Liver (tissue), 8 donors: ENCODE measurements at regions not wholly inside any gene's neighbourhood (a gene's known extent, or its start where the extent isn't known, plus 50 kb on each side); places are given as distances from the start of the nearest gene placed in this dataset.

ENCODE experiments used
- DNase-seq: peaks from one replicate; pipeline ENCODE4 v3.0.0-alpha.2; 2017; ENCODE audit warnings: low spot score
- H3K27ac ChIP-seq, 2 donors: one replicate each; pipeline ENCODE4 v1.7.0; 2013; ENCODE audit warnings: inconsistent platforms in 2 of 2, low read length in 2 of 2, control low read depth in 1 of 2, low read depth in 1 of 2, mild to moderate bottlenecking in 1 of 2
- H3K27me3 ChIP-seq, 4 donors: one replicate each; pipeline versions ENCODE4 v1.6.1 to v1.7.0; 2013; ENCODE audit warnings: low read length in 3 of 4, inconsistent platforms in 1 of 4, mild to moderate bottlenecking in 1 of 4, moderate library complexity in 1 of 4; ENCODE audit not compliant: control insufficient read depth in 4 of 4, insufficient read depth in 4 of 4
- H3K36me3 ChIP-seq, 4 donors: one replicate each; pipeline versions ENCODE4 v1.6.1 to v1.7.0; 2013; ENCODE audit warnings: low read length in 3 of 4, mild to moderate bottlenecking in 3 of 4, low read depth in 1 of 4, moderate library complexity in 1 of 4; ENCODE audit not compliant: control insufficient read depth in 4 of 4, insufficient read depth in 3 of 4
- H3K4me1 ChIP-seq, 4 donors: one replicate each; pipeline versions ENCODE4 v1.6.1 to v1.7.0; 2013; ENCODE audit warnings: low read length in 3 of 4, mild to moderate bottlenecking in 3 of 4, moderate library complexity in 1 of 4; ENCODE audit not compliant: control insufficient read depth in 4 of 4, insufficient read depth in 4 of 4
- H3K4me3 ChIP-seq, 3 donors: one replicate each; pipeline versions ENCODE4 v1.6.1 to v1.7.0; 2013; ENCODE audit warnings: low read length in 3 of 3, control low read depth in 1 of 3, low read depth in 1 of 3, mild to moderate bottlenecking in 1 of 3
- H3K9ac ChIP-seq, 2 donors: one replicate each; pipeline ENCODE4 v1.7.0; 2013; ENCODE audit warnings: low read length in 2 of 2, mild to moderate bottlenecking in 2 of 2, moderate library complexity in 2 of 2, control low read depth in 1 of 2, low read depth in 1 of 2
- H3K9me3 ChIP-seq, 4 donors: one replicate each; pipeline versions ENCODE4 v1.6.1 to v1.7.0; 2013; ENCODE audit warnings: low read length in 3 of 4; ENCODE audit not compliant: control insufficient read depth in 4 of 4
- ATF3 ChIP-seq: IDR thresholded peaks from 2 replicates; pipeline ENCODE4 v1.6.1; 2016; ENCODE audit warnings: antibody characterized with exemption
- CTCF ChIP-seq: fragments of 150-350 bp; IDR thresholded peaks from 2 replicates; pipeline ENCODE4 v1.5.1; 2017; ENCODE audit warnings: improper control_type of control experiment, low read depth, low read length; ENCODE audit not compliant: missing input control
- FOXA1 ChIP-seq: IDR thresholded peaks from 2 replicates; pipeline ENCODE4 v1.6.1; 2016; ENCODE audit warnings: antibody characterized with exemption
- FOXA2 ChIP-seq: IDR thresholded peaks from 2 replicates; pipeline ENCODE4 v1.6.1; 2016; ENCODE audit warnings: antibody characterized with exemption
- GABPA ChIP-seq, 2 donors: IDR thresholded peaks in 1 of 2; conservative IDR thresholded peaks in 1 of 2; 2 replicates each; pipeline ENCODE4 v1.6.1; 2016; ENCODE audit warnings: antibody characterized with exemption in 2 of 2, mild to moderate bottlenecking in 1 of 2, moderate library complexity in 1 of 2
- HNF4A ChIP-seq, 2 donors: conservative IDR thresholded peaks; 2 replicates each; pipeline ENCODE4 v1.6.1; 2016; ENCODE audit warnings: antibody characterized with exemption in 2 of 2, mild to moderate bottlenecking in 2 of 2
- HNF4G ChIP-seq: IDR thresholded peaks from 2 replicates; pipeline ENCODE4 v1.6.1; 2016; ENCODE audit warnings: antibody characterized with exemption
- JUND ChIP-seq, 2 donors: IDR thresholded peaks; 2 replicates each; pipeline ENCODE4 v1.6.1; 2016; ENCODE audit warnings: antibody characterized with exemption in 2 of 2
- MAX ChIP-seq: IDR thresholded peaks from 2 replicates; pipeline ENCODE4 v1.6.1; 2016; ENCODE audit warnings: antibody characterized with exemption
- NR2F2 ChIP-seq: IDR thresholded peaks from 2 replicates; pipeline ENCODE4 v1.6.1; 2016; ENCODE audit warnings: antibody characterized with exemption
- REST ChIP-seq: IDR thresholded peaks from 2 replicates; pipeline ENCODE4 v1.6.1; 2016; ENCODE audit warnings: antibody characterized with exemption, mild to moderate bottlenecking
- RXRA ChIP-seq, 2 donors: IDR thresholded peaks; 2 replicates each; pipeline ENCODE4 v1.6.1; 2017 to 2018; ENCODE audit warnings: antibody characterized with exemption in 2 of 2, mild to moderate bottlenecking in 1 of 2
- SP1 ChIP-seq: IDR thresholded peaks from 2 replicates; pipeline ENCODE4 v1.6.1; 2018; ENCODE audit warnings: antibody characterized with exemption, mild to moderate bottlenecking
- YY1 ChIP-seq: IDR thresholded peaks from 2 replicates; pipeline ENCODE4 v1.6.1; 2016; ENCODE audit warnings: antibody characterized with exemption, mild to moderate bottlenecking
- ZBTB33 ChIP-seq: IDR thresholded peaks from 2 replicates; pipeline ENCODE4 v1.6.1; 2016; ENCODE audit warnings: antibody characterized with exemption
- WGBS: extraction: QIAGEN DNeasy Blood & Tissue Kit; methylation state at CpG from one replicate; pipeline ENCODE4 v1.1.7; 2013; 5-methylcytosine and 5-hydroxymethylcytosine counted together
- donor health status: healthy.
- donor health status: healthy.
- donor health status: healthy.
- donor health status: healthy.
- donor health status: healthy.

- H3K9ac ChIP-seq: no peak overlapping the region
- WGBS: 73% methylated on average over 11 of the region's 11 CpGs
- H3K4me3 ChIP-seq: no peak overlapping the region
- no peak for DNase-seq
- H3K27ac ChIP-seq: no peak overlapping the region
- H3K4me1 ChIP-seq: no peaks in the 10 kb centered on the region
- peaks cover 0 to 2% (median 0%) of the 10 kb centered on the region in 4 donors for H3K27me3 ChIP-seq
- TF ChIP-seq CTCF (no peak), GABPA (IDR thresholded peaks at IDR 0.05 in 1 of 2, conservative IDR thresholded peaks at IDR 0.05 in 1 of 2) (no peak), JUND (IDR thresholded peaks at IDR 0.05) (no peak), MAX (no peak), HNF4G (no peak), RXRA (IDR thresholded peaks at IDR 0.05) (no peak), NR2F2 (no peak), REST (no peak), FOXA2 (no peak), ZBTB33 (no peak), YY1 (no peak), SP1 (no peak), HNF4A (conservative IDR thresholded peaks at IDR 0.05) (no peak), ATF3 (no peak), FOXA1 (no peak)
- H3K36me3 ChIP-seq: no peaks in the 10 kb centered on the region
- no peaks in the 10 kb centered on the region for H3K9me3 ChIP-seq
These were observed 451.6 kb upstream of the SALL3 start for GRCh38 chr18:78527984-78528383.
